HG03060 (cell line): ENCODE measurements at regions not wholly inside any gene's neighbourhood (a gene's known extent, or its start where the extent isn't known, plus 50 kb on each side); places are given as distances from the start of the nearest gene placed in this dataset.

Experiments used
- ATAC-seq: cut with Tn5 transposase; IDR thresholded peaks from one replicate; pipeline ENCODE4 v1.9.1; 2021; ENCODE audit warnings: low read depth, moderate number of reproducible peaks; ENCODE audit not compliant: unreplicated experiment

DNA sequence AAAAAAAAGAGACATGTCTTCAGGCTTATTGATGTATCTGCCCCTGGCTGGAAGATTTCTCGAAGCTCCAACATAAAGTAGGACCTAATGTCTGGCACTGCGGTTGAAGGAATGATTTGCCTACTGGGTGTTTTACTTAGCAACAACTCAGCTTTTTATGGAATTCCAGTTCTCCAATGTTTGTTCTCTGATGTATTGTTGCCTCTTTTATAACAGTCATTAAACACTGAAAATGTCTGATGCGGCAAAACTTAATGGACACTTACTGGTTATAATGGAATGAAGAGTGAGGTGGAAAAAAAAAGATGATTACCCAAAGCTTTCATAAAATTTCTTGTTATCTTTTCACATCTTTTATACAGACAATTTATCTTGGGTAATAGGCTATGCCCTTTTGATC, 75.6 kb upstream of the ZFP42 start:
- no peak for ATAC-seq

DNA sequence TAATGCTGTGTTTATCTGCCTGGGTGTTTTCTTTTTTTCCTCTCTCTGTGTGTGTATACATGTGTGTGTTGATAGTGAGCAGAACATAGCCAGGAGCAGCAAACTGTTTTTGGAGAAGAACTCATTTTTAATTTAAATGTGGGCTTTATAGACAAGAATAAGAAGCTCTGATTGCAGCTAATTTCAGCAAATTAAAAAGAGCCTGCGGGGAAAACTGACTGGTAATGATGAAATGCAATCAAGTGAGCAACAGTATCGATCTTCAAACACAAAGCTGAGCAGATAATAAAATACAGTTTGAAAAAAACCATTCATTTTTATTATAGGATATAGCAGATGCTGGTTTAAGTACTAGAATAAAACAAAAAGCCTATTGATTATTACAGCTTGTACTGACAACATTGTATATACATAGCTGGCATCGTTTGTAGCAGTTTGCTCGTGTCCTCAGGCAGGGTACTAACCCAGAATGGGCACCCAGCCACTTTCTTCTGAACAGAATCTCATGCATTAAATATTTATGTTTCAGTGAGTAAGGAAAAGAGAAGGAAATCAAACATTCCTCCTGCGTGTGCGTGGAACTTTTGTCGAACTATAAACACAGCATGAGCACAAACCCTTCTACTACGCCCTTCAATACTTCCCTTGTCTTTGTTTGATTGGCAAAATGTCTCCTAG, 73.5 kb upstream of the ZFP42 start:
- no peak for ATAC-seq

DNA sequence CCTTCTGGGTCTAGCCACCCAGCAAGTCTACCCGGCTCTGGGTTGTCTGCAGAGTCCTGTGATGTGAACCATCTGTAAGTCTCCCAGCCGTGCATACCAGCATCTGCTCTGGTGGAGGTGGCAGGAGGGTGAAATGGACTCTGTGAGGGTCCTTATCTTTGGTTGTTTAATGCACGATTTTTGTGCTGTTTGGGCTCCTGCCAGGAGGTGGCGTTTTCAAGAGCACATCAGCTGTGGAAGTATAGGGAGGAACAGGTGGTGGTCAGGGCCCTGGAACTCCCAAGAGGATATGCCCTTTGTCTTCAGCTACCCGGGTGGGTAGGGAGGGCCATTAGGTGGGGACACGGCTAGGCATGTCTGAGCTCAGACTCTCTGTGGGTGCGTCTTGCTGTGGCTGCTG, 66.5 kb upstream of the ZFP42 start:
- no peak for ATAC-seq

DNA sequence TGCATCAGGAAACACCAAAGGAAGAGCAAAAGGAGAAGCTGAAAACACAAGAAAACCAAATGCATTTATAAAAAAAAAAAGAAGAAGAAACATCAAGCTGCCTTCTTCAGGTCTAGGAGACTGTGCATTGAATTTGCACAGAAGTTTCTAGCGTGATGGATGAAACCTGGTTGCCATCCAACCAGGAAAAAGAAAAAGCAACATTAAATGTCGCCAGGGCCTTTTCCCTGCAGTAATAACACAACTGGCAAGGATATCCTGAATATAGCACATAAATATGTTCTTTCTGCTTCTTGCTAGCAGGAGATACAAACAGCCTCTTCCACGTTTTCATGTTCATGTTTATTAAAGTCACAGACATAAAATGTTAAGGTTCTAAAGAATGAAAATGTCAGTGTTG, 60.8 kb upstream of the ZFP42 start:
- ATAC-seq: no peak

DNA sequence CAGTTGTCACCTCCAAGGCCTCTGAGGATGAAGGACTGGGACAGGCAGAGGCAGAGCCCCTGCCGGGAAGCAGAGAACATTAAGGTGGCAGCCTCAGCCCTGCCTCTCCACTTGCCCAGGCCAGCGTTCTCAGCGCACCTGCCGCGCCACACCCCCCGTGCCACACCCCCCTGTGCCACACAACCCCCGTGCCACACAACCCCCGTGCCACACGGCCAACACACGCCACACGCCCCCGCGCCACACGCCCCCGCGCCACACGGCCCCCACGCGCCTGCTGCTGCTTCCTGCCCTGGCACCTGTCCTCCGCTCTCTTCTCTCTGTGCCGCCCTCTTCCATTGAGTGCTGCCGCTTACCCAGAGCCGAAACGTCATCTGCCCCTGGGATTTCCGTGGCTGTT, 58.0 kb upstream of the ZFP42 start:
- no peak for ATAC-seq

DNA sequence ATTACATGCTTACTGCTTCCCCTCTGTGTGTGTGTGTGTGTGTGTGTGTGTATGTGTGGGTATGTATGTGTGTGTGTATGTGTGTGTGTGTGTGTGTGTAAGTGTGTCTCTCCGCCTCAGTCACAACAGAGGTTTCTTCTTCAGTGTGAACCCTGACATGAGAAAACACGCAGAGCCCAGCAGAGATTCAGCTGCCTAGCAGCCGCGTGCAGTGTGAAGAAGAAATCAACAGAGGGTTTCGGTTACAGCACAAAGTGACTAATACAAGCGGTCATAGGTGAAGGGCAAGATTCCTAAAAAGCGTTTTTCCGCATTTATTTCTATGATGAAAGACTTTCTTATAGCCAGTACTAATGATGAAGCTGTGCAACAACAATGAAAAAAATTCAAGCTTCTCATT, 55.3 kb upstream of the ZFP42 start:
- no peak for ATAC-seq

GRCh38 chr4:187942968-187943367, 52.6 kb upstream of the ZFP42 start:
- no peak for ATAC-seq

- ATAC-seq: no peak
These were observed 51.4 kb upstream of the ZFP42 start for GRCh38 chr4:187944179-187944578.
